HEK293 (cell line): ENCODE measurements at regions not wholly inside any gene's neighbourhood (a gene's known extent, or its start where the extent isn't known, plus 50 kb on each side); places are given as distances from the start of the nearest gene placed in this dataset.

ENCODE experiments used
- EGR2 ChIP-seq: fragments of 450-650 bp; formaldehyde crosslinking; IDR thresholded peaks from 2 replicates; pipeline ENCODE4 v1.5.1; 2016; ENCODE audit warnings: low read depth, missing biosample characterization, missing genetic modification characterization
- FEZF1 ChIP-seq: fragments of 450-650 bp; formaldehyde crosslinking; IDR thresholded peaks from 2 replicates; pipeline ENCODE4 v1.5.1; 2016; ENCODE audit warnings: missing biosample characterization, missing genetic modification characterization
- GLI2 ChIP-seq: fragments of 450-650 bp; formaldehyde crosslinking; IDR thresholded peaks from 2 replicates; pipeline ENCODE4; 2017; ENCODE audit warnings: missing biosample characterization, missing genetic modification characterization, low read depth, borderline replicate concordance
- INSM2 ChIP-seq: fragments of 450-650 bp; formaldehyde crosslinking; IDR thresholded peaks from 2 replicates; pipeline ENCODE4 v1.5.1; 2016; ENCODE audit warnings: missing biosample characterization, missing genetic modification characterization
- KLF8 ChIP-seq: fragments of 450-650 bp; formaldehyde crosslinking; IDR thresholded peaks from 2 replicates; pipeline ENCODE4 v1.5.1; 2016; ENCODE audit warnings: missing biosample characterization, missing genetic modification characterization
- MYNN ChIP-seq: fragments of 450-650 bp; formaldehyde crosslinking; IDR thresholded peaks from 2 replicates; pipeline ENCODE4 v1.5.1; 2016; ENCODE audit warnings: missing biosample characterization, missing genetic modification characterization, borderline replicate concordance
- SALL2 ChIP-seq: fragments of 450-650 bp; formaldehyde crosslinking; IDR thresholded peaks from 2 replicates; pipeline ENCODE4 v1.5.0; 2017; ENCODE audit warnings: missing biosample characterization, mild to moderate bottlenecking, missing genetic modification characterization, borderline replicate concordance
- SCRT2 ChIP-seq: fragments of 450-650 bp; formaldehyde crosslinking; IDR thresholded peaks from 2 replicates; pipeline ENCODE4 v1.5.1; 2016; ENCODE audit warnings: missing biosample characterization, missing genetic modification characterization
- SP3 ChIP-seq: fragments of 450-650 bp; formaldehyde crosslinking; IDR thresholded peaks from 2 replicates; pipeline ENCODE4 v1.5.1; 2016; ENCODE audit warnings: missing biosample characterization, missing genetic modification characterization
- ZBTB1 ChIP-seq: fragments of 450-650 bp; formaldehyde crosslinking; IDR thresholded peaks from 2 replicates; pipeline ENCODE4 v1.5.1; 2016; ENCODE audit warnings: missing biosample characterization, missing genetic modification characterization
- ZBTB48 ChIP-seq: fragments of 450-650 bp; formaldehyde crosslinking; IDR thresholded peaks from 2 replicates; pipeline ENCODE4 v1.5.1; 2016; ENCODE audit warnings: missing biosample characterization, missing genetic modification characterization
- ZBTB8A ChIP-seq: fragments of 450-650 bp; formaldehyde crosslinking; IDR thresholded peaks from 2 replicates; pipeline ENCODE4 v1.5.1; 2016; ENCODE audit warnings: missing biosample characterization, missing genetic modification characterization
- ZNF10 ChIP-seq: fragments of 450-650 bp; formaldehyde crosslinking; IDR thresholded peaks from 2 replicates; pipeline ENCODE4 v1.5.1; 2017; ENCODE audit warnings: missing biosample characterization, missing genetic modification characterization
- ZNF132 ChIP-seq: fragments of 450-650 bp; formaldehyde crosslinking; IDR thresholded peaks from 2 replicates; pipeline ENCODE4 v1.5.1; 2017; ENCODE audit warnings: missing biosample characterization, missing genetic modification characterization, borderline replicate concordance
- ZNF2 ChIP-seq: fragments of 450-650 bp; formaldehyde crosslinking; IDR thresholded peaks from 2 replicates; pipeline ENCODE4 v1.5.1; 2016; ENCODE audit warnings: missing biosample characterization, missing genetic modification characterization
- ZNF248 ChIP-seq: fragments of 450-650 bp; formaldehyde crosslinking; IDR thresholded peaks from 2 replicates; pipeline ENCODE4 v1.5.1; 2017; ENCODE audit warnings: missing biosample characterization, missing genetic modification characterization
- ZNF335 ChIP-seq: fragments of 450-650 bp; formaldehyde crosslinking; conservative IDR thresholded peaks from 2 replicates; pipeline ENCODE4 v1.5.1; 2016; ENCODE audit warnings: missing biosample characterization, missing genetic modification characterization
- ZNF341 ChIP-seq: fragments of 450-650 bp; formaldehyde crosslinking; IDR thresholded peaks from 2 replicates; pipeline ENCODE4; 2016; ENCODE audit warnings: low read depth, missing biosample characterization, missing genetic modification characterization
- ZNF404 ChIP-seq: fragments of 450-650 bp; formaldehyde crosslinking; IDR thresholded peaks from 2 replicates; pipeline ENCODE4 v1.5.1; 2017; ENCODE audit warnings: missing biosample characterization, missing genetic modification characterization
- ZNF549 ChIP-seq: fragments of 450-650 bp; IDR thresholded peaks from 2 replicates; pipeline ENCODE4 v1.5.1; 2018; ENCODE audit warnings: missing biosample characterization, missing genetic modification characterization, mild to moderate bottlenecking, inconsistent platforms, moderate library complexity
- ZNF558 ChIP-seq: fragments of 450-650 bp; formaldehyde crosslinking; IDR thresholded peaks from 2 replicates; pipeline ENCODE4 v1.5.1; 2016; ENCODE audit warnings: missing biosample characterization, missing genetic modification characterization
- ZNF585B ChIP-seq: fragments of 450-650 bp; formaldehyde crosslinking; IDR thresholded peaks from 2 replicates; pipeline ENCODE4 v1.5.1; 2016; ENCODE audit warnings: missing biosample characterization, missing genetic modification characterization
- ZNF626 ChIP-seq: fragments of 450-650 bp; sonication (Bioruptor Pico); formaldehyde crosslinking; IDR thresholded peaks from 2 replicates; pipeline ENCODE4 v1.5.1; 2018; ENCODE audit warnings: missing biosample characterization, missing genetic modification characterization, inconsistent platforms
- ZNF654 ChIP-seq: fragments of 450-650 bp; formaldehyde crosslinking; IDR thresholded peaks from 2 replicates; pipeline ENCODE4 v1.5.1; 2016; ENCODE audit warnings: low read depth, missing biosample characterization, missing genetic modification characterization
- ZNF747 ChIP-seq: fragments of 450-650 bp; formaldehyde crosslinking; IDR thresholded peaks from 2 replicates; pipeline ENCODE4 v1.5.1; 2016; ENCODE audit warnings: missing biosample characterization, missing genetic modification characterization
- ZNF843 ChIP-seq: fragments of 450-650 bp; formaldehyde crosslinking; IDR thresholded peaks from 2 replicates; pipeline ENCODE4 v1.5.1; 2016; ENCODE audit warnings: missing biosample characterization, missing genetic modification characterization
- ZSCAN16 ChIP-seq: fragments of 450-650 bp; formaldehyde crosslinking; IDR thresholded peaks from 2 replicates; pipeline ENCODE4 v1.5.1; 2016; ENCODE audit warnings: missing biosample characterization, missing genetic modification characterization
- TF ChIP-seq, protein P1 (sequence below): fragments of 450-650 bp; formaldehyde crosslinking; IDR thresholded peaks from 2 replicates; pipeline ENCODE4 v1.5.1; 2017; ENCODE audit warnings: missing biosample characterization, missing genetic modification characterization
- TF ChIP-seq, protein P2 (sequence below): fragments of 450-650 bp; formaldehyde crosslinking; IDR thresholded peaks from 2 replicates; pipeline ENCODE4 v1.5.1; 2016; ENCODE audit warnings: missing biosample characterization, missing genetic modification characterization
- TF ChIP-seq, protein P3 (sequence below): fragments of 450-650 bp; formaldehyde crosslinking; IDR thresholded peaks from 2 replicates; pipeline ENCODE4 v1.5.1; 2017; ENCODE audit warnings: missing biosample characterization, mild to moderate bottlenecking, missing genetic modification characterization, moderate library complexity
- TF ChIP-seq, protein P4 (sequence below): fragments of 450-650 bp; formaldehyde crosslinking; IDR thresholded peaks from 2 replicates; pipeline ENCODE4 v1.5.1; 2016; ENCODE audit warnings: missing biosample characterization, missing genetic modification characterization
- TF ChIP-seq, protein P5 (sequence below): fragments of 450-650 bp; formaldehyde crosslinking; IDR thresholded peaks from 2 replicates; pipeline ENCODE4 v1.5.1; 2017; ENCODE audit warnings: missing biosample characterization, missing genetic modification characterization

- TF ChIP-seq ZNF843: peak; percentile 56
- no peak for TF ChIP-seq ZBTB1 (tag by site-specific recombination)
- TF ChIP-seq, protein P1, sequence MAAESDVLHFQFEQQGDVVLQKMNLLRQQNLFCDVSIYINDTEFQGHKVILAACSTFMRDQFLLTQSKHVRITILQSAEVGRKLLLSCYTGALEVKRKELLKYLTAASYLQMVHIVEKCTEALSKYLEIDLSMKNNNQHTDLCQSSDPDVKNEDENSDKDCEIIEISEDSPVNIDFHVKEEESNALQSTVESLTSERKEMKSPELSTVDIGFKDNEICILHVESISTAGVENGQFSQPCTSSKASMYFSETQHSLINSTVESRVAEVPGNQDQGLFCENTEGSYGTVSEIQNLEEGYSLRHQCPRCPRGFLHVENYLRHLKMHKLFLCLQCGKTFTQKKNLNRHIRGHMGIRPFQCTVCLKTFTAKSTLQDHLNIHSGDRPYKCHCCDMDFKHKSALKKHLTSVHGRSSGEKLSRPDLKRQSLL: no peak
- TF ChIP-seq ZNF2 (tag by site-specific recombination): peak; percentile 87
- TF ChIP-seq SP3 (tag by site-specific recombination): peak; percentile 85
- no peak for TF ChIP-seq ZNF341 (tag by site-specific recombination)
- peak; percentile 84 for TF ChIP-seq KLF8 (tag by site-specific recombination)
- no peak for TF ChIP-seq SCRT2 (tag by site-specific recombination)
- peak; percentile 60 for TF ChIP-seq ZNF335 (tag by site-specific recombination)
- TF ChIP-seq ZNF654: no peak
- no peak for TF ChIP-seq ZBTB48 (tag by site-specific recombination)
- TF ChIP-seq, protein P2, sequence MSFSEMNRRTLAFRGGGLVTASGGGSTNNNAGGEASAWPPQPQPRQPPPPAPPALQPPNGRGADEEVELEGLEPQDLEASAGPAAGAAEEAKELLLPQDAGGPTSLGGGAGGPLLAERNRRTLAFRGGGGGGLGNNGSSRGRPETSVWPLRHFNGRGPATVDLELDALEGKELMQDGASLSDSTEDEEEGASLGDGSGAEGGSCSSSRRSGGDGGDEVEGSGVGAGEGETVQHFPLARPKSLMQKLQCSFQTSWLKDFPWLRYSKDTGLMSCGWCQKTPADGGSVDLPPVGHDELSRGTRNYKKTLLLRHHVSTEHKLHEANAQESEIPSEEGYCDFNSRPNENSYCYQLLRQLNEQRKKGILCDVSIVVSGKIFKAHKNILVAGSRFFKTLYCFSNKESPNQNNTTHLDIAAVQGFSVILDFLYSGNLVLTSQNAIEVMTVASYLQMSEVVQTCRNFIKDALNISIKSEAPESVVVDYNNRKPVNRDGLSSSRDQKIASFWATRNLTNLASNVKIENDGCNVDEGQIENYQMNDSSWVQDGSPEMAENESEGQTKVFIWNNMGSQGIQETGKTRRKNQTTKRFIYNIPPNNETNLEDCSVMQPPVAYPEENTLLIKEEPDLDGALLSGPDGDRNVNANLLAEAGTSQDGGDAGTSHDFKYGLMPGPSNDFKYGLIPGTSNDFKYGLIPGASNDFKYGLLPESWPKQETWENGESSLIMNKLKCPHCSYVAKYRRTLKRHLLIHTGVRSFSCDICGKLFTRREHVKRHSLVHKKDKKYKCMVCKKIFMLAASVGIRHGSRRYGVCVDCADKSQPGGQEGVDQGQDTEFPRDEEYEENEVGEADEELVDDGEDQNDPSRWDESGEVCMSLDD (tag by site-specific recombination): no peak
- TF ChIP-seq, protein P3, sequence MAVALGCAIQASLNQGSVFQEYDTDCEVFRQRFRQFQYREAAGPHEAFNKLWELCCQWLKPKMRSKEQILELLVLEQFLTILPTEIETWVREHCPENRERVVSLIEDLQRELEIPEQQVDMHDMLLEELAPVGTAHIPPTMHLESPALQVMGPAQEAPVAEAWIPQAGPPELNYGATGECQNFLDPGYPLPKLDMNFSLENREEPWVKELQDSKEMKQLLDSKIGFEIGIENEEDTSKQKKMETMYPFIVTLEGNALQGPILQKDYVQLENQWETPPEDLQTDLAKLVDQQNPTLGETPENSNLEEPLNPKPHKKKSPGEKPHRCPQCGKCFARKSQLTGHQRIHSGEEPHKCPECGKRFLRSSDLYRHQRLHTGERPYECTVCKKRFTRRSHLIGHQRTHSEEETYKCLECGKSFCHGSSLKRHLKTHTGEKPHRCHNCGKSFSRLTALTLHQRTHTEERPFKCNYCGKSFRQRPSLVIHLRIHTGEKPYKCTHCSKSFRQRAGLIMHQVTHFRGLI (tag by site-specific recombination): no peak
- TF ChIP-seq FEZF1: peak; percentile 69
- 0 out of 2 replicates have a peak, but pooled peaks have one; percentile 38 for TF ChIP-seq ZSCAN16 (tag by site-specific recombination)
- TF ChIP-seq ZNF132 (tag by site-specific recombination): no peak
- no peak for TF ChIP-seq ZNF585B (tag by site-specific recombination)
- TF ChIP-seq ZNF558 (tag by site-specific recombination): no peak
- no peak for TF ChIP-seq GLI2 (tag by site-specific recombination)
- TF ChIP-seq SALL2: no peak
- no peak for TF ChIP-seq ZBTB8A
- no peak for TF ChIP-seq ZNF747
- no peak; the same call in 1 of the 2 replicates for TF ChIP-seq ZNF10 (tag by site-specific recombination)
- TF ChIP-seq, protein P4, sequence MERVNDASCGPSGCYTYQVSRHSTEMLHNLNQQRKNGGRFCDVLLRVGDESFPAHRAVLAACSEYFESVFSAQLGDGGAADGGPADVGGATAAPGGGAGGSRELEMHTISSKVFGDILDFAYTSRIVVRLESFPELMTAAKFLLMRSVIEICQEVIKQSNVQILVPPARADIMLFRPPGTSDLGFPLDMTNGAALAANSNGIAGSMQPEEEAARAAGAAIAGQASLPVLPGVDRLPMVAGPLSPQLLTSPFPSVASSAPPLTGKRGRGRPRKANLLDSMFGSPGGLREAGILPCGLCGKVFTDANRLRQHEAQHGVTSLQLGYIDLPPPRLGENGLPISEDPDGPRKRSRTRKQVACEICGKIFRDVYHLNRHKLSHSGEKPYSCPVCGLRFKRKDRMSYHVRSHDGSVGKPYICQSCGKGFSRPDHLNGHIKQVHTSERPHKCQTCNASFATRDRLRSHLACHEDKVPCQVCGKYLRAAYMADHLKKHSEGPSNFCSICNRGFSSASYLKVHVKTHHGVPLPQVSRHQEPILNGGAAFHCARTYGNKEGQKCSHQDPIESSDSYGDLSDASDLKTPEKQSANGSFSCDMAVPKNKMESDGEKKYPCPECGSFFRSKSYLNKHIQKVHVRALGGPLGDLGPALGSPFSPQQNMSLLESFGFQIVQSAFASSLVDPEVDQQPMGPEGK (tag by site-specific recombination): peak; percentile 88
- TF ChIP-seq ZNF626: no peak
- TF ChIP-seq ZNF549 (tag by site-specific recombination): no peak
- TF ChIP-seq INSM2 (tag by site-specific recombination): no peak
- no peak; the same call in 1 of the 2 replicates for TF ChIP-seq ZNF248
- TF ChIP-seq, protein P5, sequence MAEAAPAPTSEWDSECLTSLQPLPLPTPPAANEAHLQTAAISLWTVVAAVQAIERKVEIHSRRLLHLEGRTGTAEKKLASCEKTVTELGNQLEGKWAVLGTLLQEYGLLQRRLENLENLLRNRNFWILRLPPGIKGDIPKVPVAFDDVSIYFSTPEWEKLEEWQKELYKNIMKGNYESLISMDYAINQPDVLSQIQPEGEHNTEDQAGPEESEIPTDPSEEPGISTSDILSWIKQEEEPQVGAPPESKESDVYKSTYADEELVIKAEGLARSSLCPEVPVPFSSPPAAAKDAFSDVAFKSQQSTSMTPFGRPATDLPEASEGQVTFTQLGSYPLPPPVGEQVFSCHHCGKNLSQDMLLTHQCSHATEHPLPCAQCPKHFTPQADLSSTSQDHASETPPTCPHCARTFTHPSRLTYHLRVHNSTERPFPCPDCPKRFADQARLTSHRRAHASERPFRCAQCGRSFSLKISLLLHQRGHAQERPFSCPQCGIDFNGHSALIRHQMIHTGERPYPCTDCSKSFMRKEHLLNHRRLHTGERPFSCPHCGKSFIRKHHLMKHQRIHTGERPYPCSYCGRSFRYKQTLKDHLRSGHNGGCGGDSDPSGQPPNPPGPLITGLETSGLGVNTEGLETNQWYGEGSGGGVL: peak; percentile 99
- TF ChIP-seq EGR2 (tag by site-specific recombination): peak; percentile 97
- no peak for TF ChIP-seq ZNF404 (tag by site-specific recombination)
- no peak for TF ChIP-seq MYNN (tag by site-specific recombination)
Measured at GRCh38 chr6:27651371-27651732, 178.4 kb upstream of the ZNF184 start (continued).
